ENCODE measurements at regions not wholly inside any gene's neighbourhood (a gene's known extent, or its start where the extent isn't known, plus 50 kb on each side); places are given as distances from the start of the nearest gene placed in this dataset.

GRCh38 chr17:83155128-83156121 is 76.0 kb downstream of the METRNL start:
- Histone ChIP-seq H3K79me2 (ENCODE audit: low read depth) (no peaks in the 10 kb centered on the region), H3K36me3 (ENCODE audit: low read depth) (no peaks in the 10 kb centered on the region), H3F3A (ENCODE audit: insufficient read depth, low read depth) (no peaks in the 10 kb centered on the region; the same call in 1 of the 2 replicates), H3K4me2 (peak overlapping the region; percentile 68), H4K20me1 (ENCODE audit: insufficient read depth) (no peaks in the 10 kb centered on the region), H3K4me3 (peak overlapping the region; percentile 38; the same call in 1 of the 2 replicates), H3K4me1 (replicated peaks; ENCODE audit: insufficient read depth) (peaks cover 16% of the 10 kb centered on the region), H3K9me2 (ENCODE audit: insufficient read depth) (no peaks in the 10 kb centered on the region), H3K27ac (0 out of 2 replicates have a peak overlapping the region, but pooled peaks have one; percentile 26), H3K27me3 (ENCODE audit: insufficient read depth, low read depth) (no peaks in the 10 kb centered on the region), H2AFZ (peak overlapping the region; percentile 78), H3K9me3 (ENCODE audit: insufficient read depth, low read depth) (no peaks in the 10 kb centered on the region)
- intact Hi-C loops (cut with micrococcal nuclease; ENCODE audit: unreplicated experiment), result no loop called here
- CTCF ChIA-PET, result no interaction called here
- BruUV-seq (replicated peaks), result no TSS peak
- TF ChIP-seq CTCF (conservative IDR thresholded peaks at IDR 0.05), result no peak
- TF ChIP-seq EZH2 (IDR thresholded peaks at IDR 0.05; ENCODE audit: low read depth), result no peak
- POLR2A ChIA-PET (ENCODE audit: unreplicated experiment), result interaction anchor here (0.6 kb wide), 1 partner anchor 30 kb away, joined by 5 read pairs; no protein-coding TSS in a partner anchor
- DNase-seq, result peak; percentile 79 to 80

DNA sequence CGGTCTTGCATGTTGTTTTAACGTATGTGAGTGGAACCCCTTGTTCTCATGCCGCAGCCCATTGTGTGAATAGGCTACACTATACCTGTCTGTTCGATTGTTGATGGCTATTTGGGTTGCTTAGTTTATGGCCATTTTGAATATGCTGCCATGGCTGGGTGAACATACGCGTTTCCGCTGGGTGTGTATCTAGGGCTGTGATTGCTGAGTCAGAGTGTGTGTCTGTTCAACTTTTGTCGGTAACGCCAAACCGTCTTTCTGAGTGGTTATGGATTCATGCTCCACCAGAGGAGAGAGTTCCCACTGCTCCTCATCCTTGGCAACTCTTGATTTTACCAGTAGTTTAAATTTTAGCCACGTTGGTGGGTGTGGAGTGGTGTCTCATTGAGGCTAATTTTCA is 77.0 kb downstream of the METRNL start:
- ChIA-PET POLR2A (ENCODE audit: unreplicated experiment) (no interaction called here), CTCF (no interaction called here)
- H3K9me2 ChIP-seq (ENCODE audit: insufficient read depth), result no peaks in the 10 kb centered on the region
- no peaks in the 10 kb centered on the region for H3K79me2 ChIP-seq (ENCODE audit: low read depth)
- H3K36me3 ChIP-seq (ENCODE audit: low read depth), result no peaks in the 10 kb centered on the region
- no peak overlapping the region for H3K4me2 ChIP-seq
- no peaks in the 10 kb centered on the region for H3K9me3 ChIP-seq (ENCODE audit: insufficient read depth, low read depth)
- H4K20me1 ChIP-seq (ENCODE audit: insufficient read depth), result no peaks in the 10 kb centered on the region
- TF ChIP-seq EZH2 (IDR thresholded peaks at IDR 0.05; ENCODE audit: low read depth) (no peak), CTCF (conservative IDR thresholded peaks at IDR 0.05) (no peak)
- no peaks in the 10 kb centered on the region for H3K27me3 ChIP-seq (ENCODE audit: insufficient read depth, low read depth)
- intact Hi-C loops (cut with micrococcal nuclease; ENCODE audit: unreplicated experiment), result no loop called here
- no peak overlapping the region for H2AFZ ChIP-seq
- H3K4me1 ChIP-seq (replicated peaks; ENCODE audit: insufficient read depth), result peaks cover 16% of the 10 kb centered on the region
- DNase-seq, result no peak
- H3K4me3 ChIP-seq, result no peak overlapping the region
- no peaks in the 10 kb centered on the region; the same call in 1 of the 2 replicates for H3F3A ChIP-seq (ENCODE audit: insufficient read depth, low read depth)
- no peak overlapping the region for H3K27ac ChIP-seq
- no TSS peak for BruUV-seq (replicated peaks)

DNA sequence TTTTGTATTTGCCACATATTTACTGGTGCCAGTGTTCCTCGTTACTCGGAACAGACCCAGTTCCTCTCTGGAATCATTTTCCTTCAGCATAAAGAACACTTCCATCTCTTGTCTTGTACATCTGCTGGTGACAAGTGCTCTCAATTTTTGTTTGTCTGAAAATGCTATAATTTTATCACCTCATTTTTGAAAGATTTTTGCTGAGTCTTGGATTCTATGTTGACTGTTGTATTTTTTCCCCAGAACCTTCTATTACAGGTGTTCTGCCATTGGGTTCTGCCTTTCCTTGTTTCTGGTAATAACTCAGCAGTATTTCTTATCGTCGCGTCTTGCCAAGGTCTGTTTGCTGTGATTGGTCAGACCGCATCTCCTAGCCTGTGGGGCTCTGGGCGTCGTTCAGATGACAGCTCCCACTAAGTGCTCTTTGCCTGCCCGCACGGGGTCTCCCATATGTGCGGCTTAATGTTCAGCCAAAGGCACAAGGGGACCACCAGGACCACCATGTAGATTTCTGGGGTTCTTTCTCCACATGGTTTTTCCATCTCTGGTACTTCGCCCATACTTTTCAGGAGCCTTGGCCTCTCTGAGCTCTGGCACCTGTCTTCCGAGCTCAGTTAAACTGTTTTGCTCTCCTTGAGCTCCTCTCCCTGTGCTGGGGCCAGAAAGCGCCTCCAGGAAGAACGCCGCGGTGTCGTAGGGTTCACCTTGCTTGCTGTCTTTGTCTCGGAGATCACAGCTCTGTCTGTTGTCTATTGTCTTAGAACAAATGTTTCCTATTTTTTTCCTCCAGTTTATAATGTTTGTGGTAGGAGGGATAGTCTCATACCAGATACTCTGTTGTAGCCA is 80.0 kb downstream of the METRNL start:
- TF ChIP-seq EZH2 (IDR thresholded peaks at IDR 0.05; ENCODE audit: low read depth) (no peak), CTCF (conservative IDR thresholded peaks at IDR 0.05) (no peak)
- H3K79me2 ChIP-seq (ENCODE audit: low read depth), result no peaks in the 10 kb centered on the region
- no peaks in the 10 kb centered on the region for H4K20me1 ChIP-seq (ENCODE audit: insufficient read depth)
- H3K4me3 ChIP-seq, result no peak overlapping the region
- DNase-seq, result no peak
- H3K4me1 ChIP-seq (replicated peaks; ENCODE audit: insufficient read depth), result peaks cover 16% of the 10 kb centered on the region
- H2AFZ ChIP-seq, result no peak overlapping the region
- no peaks in the 10 kb centered on the region for H3K27me3 ChIP-seq (ENCODE audit: insufficient read depth, low read depth)
- H3K4me2 ChIP-seq, result no peak overlapping the region
- no peaks in the 10 kb centered on the region for H3K9me3 ChIP-seq (ENCODE audit: insufficient read depth, low read depth)
- no peaks in the 10 kb centered on the region for H3K36me3 ChIP-seq (ENCODE audit: low read depth)
- ChIA-PET CTCF (no interaction called here), POLR2A (ENCODE audit: unreplicated experiment) (no interaction called here)
- H3K27ac ChIP-seq, result no peak overlapping the region
- H3K9me2 ChIP-seq (ENCODE audit: insufficient read depth), result no peaks in the 10 kb centered on the region
- no TSS peak for BruUV-seq (replicated peaks)
- intact Hi-C loops (cut with micrococcal nuclease; ENCODE audit: unreplicated experiment), result no loop called here
- H3F3A ChIP-seq (ENCODE audit: insufficient read depth, low read depth), result no peaks in the 10 kb centered on the region; the same call in 1 of the 2 replicates

Measured in PC-9 (cell line).